Rectal smooth muscle tissue (tissue), 1 donor: ENCODE measurements at regions not wholly inside any gene's neighbourhood (a gene's known extent, or its start where the extent isn't known, plus 50 kb on each side); places are given as distances from the start of the nearest gene placed in this dataset.
"Not testable (repeated sequence)": the region's sequence is repeated elsewhere in the genome, so short reads cannot be mapped to it uniquely, and the experiment has no call there.

Experiments
- H3K27ac ChIP-seq: one replicate; pipeline ENCODE4 v1.7.0; 2013; ENCODE audit warnings: low read depth, low read length, inconsistent platforms
- H3K27me3 ChIP-seq: one replicate; pipeline ENCODE4 v1.7.0; 2013; ENCODE audit warnings: low read length; ENCODE audit not compliant: control insufficient read depth, insufficient read depth
- H3K36me3 ChIP-seq: one replicate; pipeline ENCODE4 v1.7.0; 2013; ENCODE audit warnings: low read length; ENCODE audit not compliant: control insufficient read depth, insufficient read depth
- H3K4me1 ChIP-seq: one replicate; pipeline ENCODE4 v1.7.0; 2013; ENCODE audit warnings: low read length; ENCODE audit not compliant: control insufficient read depth, insufficient read depth
- H3K4me3 ChIP-seq: one replicate; pipeline ENCODE4 v1.7.0; 2013; ENCODE audit warnings: low read length
- H3K9ac ChIP-seq: one replicate; pipeline ENCODE4 v1.7.0; 2013; ENCODE audit warnings: low read length

DNA sequence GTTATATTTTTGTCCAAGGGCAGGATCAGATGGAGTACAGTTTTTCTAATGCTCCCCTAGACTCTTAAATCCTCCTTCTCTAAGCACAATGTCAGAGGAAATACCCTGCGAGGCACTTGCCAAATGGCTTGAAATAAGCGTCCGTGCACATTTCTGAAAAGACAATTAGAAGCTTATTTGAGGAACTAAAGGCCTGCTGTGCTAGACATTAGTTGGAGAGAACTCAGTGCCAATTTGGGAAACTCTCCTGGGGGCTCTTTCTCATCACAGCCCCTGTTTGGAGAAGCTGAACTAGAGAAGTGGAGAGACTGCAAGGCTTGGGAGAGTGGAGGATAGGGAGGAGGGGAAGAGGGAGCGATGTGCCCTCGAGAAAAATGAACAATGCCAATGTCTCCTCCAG lies 247.6 kb upstream of the C2CD4B start:
- Histone ChIP-seq H3K27ac (no peak overlapping the region), H3K36me3 (no peaks in the 10 kb centered on the region), H3K27me3 (no peaks in the 10 kb centered on the region), H3K9ac (no peak overlapping the region), H3K4me3 (no peak overlapping the region), H3K4me1 (peaks cover 12% of the 10 kb centered on the region)

DNA sequence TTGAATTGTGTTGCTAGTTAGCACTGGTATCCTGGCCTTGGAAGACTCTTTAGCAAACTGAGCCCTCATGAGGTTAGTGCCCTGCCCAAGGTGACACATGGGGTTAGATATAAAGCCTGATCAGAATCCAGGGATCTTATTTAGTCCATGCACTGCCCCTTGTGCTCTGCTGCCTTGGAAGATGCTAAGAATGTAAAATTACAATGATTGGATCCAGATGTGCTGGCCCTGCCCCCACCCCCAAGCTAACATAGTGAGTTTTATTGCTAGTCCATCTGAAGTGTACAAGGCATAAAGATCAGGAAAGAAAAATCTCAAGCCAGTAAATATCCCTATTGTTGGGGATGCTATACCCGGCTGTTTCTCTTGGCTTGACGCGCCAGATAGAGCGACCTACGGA lies 248.1 kb upstream of the C2CD4B start:
- Histone ChIP-seq H3K27me3 (no peaks in the 10 kb centered on the region), H3K9ac (no peak overlapping the region), H3K27ac (no peak overlapping the region), H3K4me1 (peaks cover 12% of the 10 kb centered on the region), H3K36me3 (no peaks in the 10 kb centered on the region), H3K4me3 (no peak overlapping the region)

DNA sequence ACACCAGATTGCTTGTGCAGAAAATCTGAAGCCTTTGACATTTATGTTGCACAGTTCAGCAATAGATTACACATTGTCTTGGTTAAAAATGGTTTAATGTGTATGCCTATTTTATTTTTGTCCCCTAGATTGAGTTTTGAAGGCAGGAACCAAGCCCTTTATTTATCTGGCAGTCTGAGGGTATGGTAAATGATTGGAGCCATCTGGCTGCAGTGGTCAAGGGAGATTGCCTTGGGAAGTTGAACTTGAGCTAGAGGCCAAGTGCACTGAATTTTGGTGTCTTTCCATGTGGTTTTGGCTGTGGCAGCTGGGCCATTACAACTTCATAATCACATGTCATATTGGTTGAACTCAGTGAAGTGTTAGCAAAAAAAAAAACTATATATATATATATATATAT lies 248.7 kb upstream of the C2CD4B start:
- Histone ChIP-seq H3K4me3 (no peak overlapping the region), H3K36me3 (no peaks in the 10 kb centered on the region), H3K27me3 (no peaks in the 10 kb centered on the region), H3K9ac (no peak overlapping the region), H3K27ac (no peak overlapping the region), H3K4me1 (peaks cover 12% of the 10 kb centered on the region)

DNA sequence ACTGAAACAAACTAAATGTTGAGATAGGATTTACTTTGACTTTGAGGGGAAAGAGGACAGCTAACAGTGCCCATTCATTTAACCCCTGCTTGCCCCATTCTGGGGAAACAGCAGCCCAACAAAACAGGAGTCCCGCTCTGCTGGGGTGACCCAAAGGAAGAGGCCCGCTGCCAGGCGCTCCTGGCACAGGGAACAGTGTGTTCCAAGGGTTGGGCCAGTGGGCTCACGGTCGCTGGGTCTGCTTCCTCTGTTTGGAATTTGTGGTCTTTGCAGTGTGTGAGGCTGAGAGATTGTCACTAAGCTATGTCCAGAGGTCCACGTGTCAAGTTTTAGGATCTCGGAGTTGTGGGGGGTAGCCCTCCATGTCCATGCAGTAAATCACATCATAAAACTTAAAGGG lies 250.4 kb upstream of the C2CD4B start:
- H3K36me3 ChIP-seq: no peaks in the 10 kb centered on the region
- no peak overlapping the region for H3K4me3 ChIP-seq
- H3K9ac ChIP-seq: no peak overlapping the region
- H3K27ac ChIP-seq: no peak overlapping the region
- no peaks in the 10 kb centered on the region for H3K27me3 ChIP-seq
- peaks cover 12% of the 10 kb centered on the region for H3K4me1 ChIP-seq

DNA sequence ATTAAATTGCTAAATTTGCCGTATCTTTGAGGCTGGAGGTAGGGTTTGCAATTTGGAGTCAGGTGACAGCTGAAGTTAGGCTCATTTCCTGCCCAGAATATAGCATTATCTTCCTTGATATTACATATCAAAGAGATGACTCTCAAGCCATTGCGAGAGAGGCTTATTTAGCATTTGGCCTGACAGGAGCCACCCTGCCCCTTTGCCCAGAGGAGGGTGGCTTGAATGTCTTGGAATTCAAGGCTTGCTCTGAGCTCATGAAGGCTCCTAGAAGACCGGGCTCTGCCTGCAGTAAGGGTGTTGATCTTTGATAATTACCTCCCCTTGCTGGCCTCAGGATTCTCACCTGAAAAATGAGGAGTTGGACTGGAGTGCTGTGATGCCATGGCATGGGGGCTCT lies 251.4 kb upstream of the C2CD4B start:
- Histone ChIP-seq H3K9ac (no peak overlapping the region), H3K4me3 (no peak overlapping the region), H3K4me1 (peaks cover 12% of the 10 kb centered on the region), H3K36me3 (no peaks in the 10 kb centered on the region), H3K27me3 (no peaks in the 10 kb centered on the region), H3K27ac (no peak overlapping the region)

DNA sequence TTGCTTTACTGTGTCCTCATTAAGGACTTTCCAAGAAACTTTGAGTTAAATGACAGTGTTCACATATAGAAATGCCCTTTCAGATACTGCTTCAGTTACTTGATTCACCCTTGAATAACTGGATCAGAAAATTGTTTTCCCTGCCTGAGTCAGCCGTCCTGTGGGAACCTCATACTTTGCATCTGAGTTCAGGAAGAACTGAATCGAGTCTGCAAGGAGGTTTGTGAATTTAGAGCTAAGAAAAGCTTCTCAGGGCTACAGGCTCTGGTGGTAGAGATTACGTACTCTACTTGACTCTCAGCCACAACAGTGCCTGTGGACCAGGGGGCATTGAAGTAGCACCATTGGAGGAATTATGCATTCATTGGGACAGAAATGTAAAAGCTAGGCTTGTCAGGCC lies 252.4 kb upstream of the C2CD4B start:
- Histone ChIP-seq H3K27ac (no peak overlapping the region), H3K4me1 (peaks cover 12% of the 10 kb centered on the region), H3K27me3 (no peaks in the 10 kb centered on the region), H3K36me3 (no peaks in the 10 kb centered on the region), H3K4me3 (no peak overlapping the region), H3K9ac (no peak overlapping the region)

DNA sequence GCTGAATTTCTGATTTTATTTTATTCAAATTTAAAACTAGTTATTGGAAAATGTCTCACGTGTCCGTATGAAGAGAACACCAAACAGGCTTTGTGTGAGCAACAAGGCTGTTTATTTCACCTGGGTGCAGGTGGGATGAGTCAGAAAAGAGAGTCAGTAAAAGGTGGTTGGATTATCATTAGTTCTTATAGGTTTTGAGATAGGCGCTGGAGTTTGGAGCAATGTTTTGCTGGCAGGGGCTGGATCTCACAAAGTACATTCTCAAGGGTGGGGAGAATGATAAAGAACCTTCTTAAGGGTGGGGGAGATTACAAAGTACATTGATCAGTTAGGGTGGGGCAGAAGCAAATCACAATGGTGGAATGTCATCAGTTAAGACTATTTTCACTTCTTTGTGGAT lies 253.4 kb upstream of the C2CD4B start:
- not testable (repeated sequence) for H3K4me3 ChIP-seq, H3K36me3 ChIP-seq, H3K27me3 ChIP-seq, H3K9ac ChIP-seq, H3K4me1 ChIP-seq, H3K27ac ChIP-seq

DNA sequence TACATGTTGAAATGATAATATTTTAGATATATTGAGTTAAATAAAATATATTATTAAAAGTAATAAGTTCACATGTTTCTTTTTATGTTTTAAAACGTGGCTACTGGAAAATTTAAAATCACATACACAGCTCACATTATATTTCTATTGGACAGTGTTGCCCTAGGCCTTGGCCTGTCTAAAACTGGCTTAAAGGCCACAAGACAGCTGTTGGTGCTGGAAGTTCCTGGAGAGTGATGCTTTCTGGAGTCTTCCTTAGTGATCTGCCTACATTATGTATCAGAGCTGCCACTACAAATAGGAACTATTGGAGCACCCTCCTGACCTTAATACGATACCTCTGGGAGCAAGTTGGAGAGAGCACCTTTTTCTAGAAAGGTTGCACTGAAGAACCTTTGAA lies 254.1 kb upstream of the C2CD4B start:
- H3K36me3 ChIP-seq: no peaks in the 10 kb centered on the region
- no peak overlapping the region for H3K9ac ChIP-seq

DNA sequence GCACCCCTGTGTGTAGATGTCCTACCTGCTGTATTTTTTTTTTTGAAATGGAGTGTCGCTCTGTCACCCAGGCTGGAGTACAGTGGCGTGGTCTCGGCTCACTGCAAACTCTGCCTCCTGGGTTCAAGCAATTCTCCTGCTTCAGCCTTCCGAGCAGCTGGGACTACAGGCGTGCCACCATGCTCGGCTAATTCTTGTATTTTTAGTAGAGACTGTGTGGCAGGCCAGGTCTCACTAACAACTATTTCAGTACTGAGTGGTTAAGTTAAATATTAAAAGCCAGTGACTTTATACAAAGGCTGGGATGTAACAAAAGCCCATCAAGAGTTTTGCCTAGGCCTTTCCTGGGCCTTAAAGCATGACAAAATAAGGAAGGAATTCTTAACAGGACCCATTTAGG lies 255.3 kb upstream of the C2CD4B start:
- not testable (repeated sequence) for H3K9ac ChIP-seq, H3K4me1 ChIP-seq, H3K4me3 ChIP-seq, H3K36me3 ChIP-seq, H3K27me3 ChIP-seq, H3K27ac ChIP-seq

More for the DNA sequence above, 254.1 kb upstream of the C2CD4B start:
- peaks cover 1% of the 10 kb centered on the region for H3K4me1 ChIP-seq
- H3K27ac ChIP-seq: no peak overlapping the region
- no peak overlapping the region for H3K4me3 ChIP-seq
- no peaks in the 10 kb centered on the region for H3K27me3 ChIP-seq

DNA sequence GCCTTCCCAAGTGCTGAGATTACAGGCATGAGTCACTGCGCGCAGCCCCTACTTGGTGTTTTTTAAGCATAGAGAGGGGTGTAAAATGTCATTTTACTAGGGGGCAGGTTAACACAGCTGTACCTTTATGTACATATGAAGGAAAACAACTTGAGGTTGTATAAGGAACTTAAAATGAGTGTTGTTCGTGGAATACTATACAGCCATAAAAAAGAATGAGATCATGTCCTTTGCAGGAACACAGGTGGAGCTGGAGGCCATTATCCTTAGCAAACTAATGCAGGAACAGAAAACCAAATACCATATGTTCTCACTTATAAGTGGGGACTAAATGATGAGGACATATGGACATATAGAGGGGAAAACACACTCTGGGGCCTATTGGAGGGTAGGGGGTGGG lies 256.2 kb upstream of the C2CD4B start:
- no peaks in the 10 kb centered on the region for H3K4me1 ChIP-seq
- H3K27me3 ChIP-seq: no peaks in the 10 kb centered on the region
- no peaks in the 10 kb centered on the region for H3K36me3 ChIP-seq
- no peak overlapping the region for H3K4me3 ChIP-seq
- no peak overlapping the region for H3K27ac ChIP-seq
- no peak overlapping the region for H3K9ac ChIP-seq

DNA sequence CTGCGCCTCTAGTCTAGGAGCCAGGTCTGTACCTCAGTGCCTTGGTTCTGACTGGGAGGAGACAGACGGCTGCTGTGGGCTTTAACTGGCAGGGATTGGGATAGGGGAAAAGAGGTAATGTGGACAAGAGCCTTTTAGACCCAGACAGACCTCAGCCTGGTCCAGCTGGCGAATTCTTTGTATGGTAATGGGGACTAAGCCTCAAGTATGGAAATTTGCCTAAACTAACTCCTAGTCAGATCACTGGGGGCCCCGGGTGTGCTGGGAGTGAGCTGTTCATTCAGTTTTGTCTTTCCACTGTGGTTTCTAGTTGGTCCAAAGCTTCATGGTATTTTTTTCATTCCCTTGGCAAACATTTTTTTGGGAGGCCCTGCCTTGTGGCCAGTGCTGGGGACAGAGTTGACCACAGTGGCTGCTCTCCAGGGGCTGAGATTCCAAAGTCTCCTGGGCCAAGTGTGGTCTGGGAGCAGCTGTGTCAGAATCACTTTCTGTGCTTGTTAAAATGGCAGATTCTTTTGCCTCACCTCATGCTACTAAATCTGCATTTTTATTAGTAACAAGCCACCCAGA lies 261.4 kb upstream of the C2CD4B start:
- no peaks in the 10 kb centered on the region for H3K27me3 ChIP-seq
- H3K36me3 ChIP-seq: no peaks in the 10 kb centered on the region
- H3K4me1 ChIP-seq: peaks cover 3% of the 10 kb centered on the region
- no peak overlapping the region for H3K27ac ChIP-seq
- H3K9ac ChIP-seq: no peak overlapping the region
- H3K4me3 ChIP-seq: no peak overlapping the region

DNA sequence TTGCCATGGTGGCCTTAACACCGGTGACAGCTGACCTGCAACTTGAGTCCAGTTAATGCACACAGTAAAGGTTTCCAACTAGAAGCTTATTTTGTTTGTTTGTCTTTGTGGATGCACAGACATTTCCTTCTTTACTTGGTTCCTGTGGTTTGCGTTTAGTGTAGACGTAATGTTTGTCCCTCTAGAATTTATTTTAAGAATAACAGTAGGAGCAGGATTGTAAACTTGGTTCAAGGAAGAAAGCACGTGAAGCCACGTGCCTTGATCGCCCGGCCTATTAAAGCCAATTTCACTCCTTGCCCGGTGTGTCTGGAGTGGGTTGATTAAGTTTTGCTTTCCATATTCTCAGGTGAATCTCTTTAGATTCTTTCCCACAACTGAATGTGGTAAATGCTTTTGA lies 263.2 kb upstream of the C2CD4B start:
- no peak overlapping the region for H3K9ac ChIP-seq
- H3K4me1 ChIP-seq: peaks cover 13% of the 10 kb centered on the region
- no peak overlapping the region for H3K27ac ChIP-seq
- no peak overlapping the region for H3K4me3 ChIP-seq
- no peaks in the 10 kb centered on the region for H3K36me3 ChIP-seq
- H3K27me3 ChIP-seq: no peaks in the 10 kb centered on the region

DNA sequence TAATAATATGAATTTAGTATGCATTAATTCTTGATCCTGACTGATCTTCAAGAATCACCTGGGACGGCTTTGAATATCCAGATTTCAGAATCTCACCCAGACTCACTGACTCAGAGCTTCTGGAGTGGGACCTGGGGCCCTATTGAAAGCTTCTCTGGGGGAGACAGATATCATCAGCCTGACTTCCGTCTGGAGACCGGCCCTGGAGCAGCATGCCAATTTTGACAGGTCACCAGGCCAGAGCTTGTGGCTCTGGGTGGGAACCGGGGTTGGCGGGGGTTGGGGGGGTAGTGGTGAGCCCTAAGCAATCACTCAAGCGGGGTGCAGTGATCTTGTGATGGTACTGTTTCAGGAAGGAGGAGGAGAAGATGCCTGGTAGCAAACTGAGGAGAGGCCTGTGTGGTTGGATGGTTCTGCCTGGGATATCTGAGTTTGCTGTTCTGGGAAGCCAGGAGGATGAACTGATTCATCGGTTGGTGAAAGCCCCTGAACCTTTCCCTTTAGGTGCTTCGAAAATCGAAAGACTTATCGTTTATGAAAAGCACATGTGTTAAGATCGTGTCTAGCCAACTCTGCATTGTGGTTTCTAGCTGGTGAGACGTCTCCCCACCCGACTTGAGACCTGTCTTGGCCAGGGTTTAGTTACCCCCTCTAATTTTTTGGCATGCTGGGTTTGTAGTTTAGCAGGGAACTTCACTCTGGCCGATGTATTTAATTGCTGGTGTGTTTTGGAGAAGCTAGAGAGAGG lies 263.9 kb upstream of the C2CD4B start:
- Histone ChIP-seq H3K27me3 (no peaks in the 10 kb centered on the region), H3K4me3 (no peak overlapping the region), H3K4me1 (peaks cover 13% of the 10 kb centered on the region), H3K9ac (no peak overlapping the region), H3K36me3 (no peaks in the 10 kb centered on the region), H3K27ac (no peak overlapping the region)
